ENCODE measurements at regions not wholly inside any gene's neighbourhood (a gene's known extent, or its start where the extent isn't known, plus 50 kb on each side); places are given as distances from the start of the nearest gene placed in this dataset.

- no peak overlapping the region for H3K18ac ChIP-seq (ENCODE audit: extremely low read depth, low read length)
- 80% methylated on average over 2 of the region's 2 CpGs; no CpG with 5 or more reads in 1 of the 2 experiments for WGBS, 2 experiments (ENCODE audit: extremely low coverage in 1 of 2, insufficient coverage in 1 of 2, insufficient read length in 1 of 2, insufficient replicate concordance in 2 of 2, low coverage in 1 of 2, low lambda C conversion rate in 2 of 2, missing lambda C conversion rate in 1 of 2)
- H3K4me1 ChIP-seq (replicated peaks in 1 of 4; ENCODE audit: control insufficient read depth in 3 of 4, insufficient read depth in 4 of 4, low read length in 3 of 4), result no peaks in the 10 kb centered on the region
- no peak overlapping the region for H4K8ac ChIP-seq (ENCODE audit: extremely low read depth, insufficient read depth, low read length)
- H3K4me2 ChIP-seq (ENCODE audit: insufficient read depth in 1 of 2, low read depth in 2 of 2, low read length in 2 of 2), result no peak overlapping the region
- H3K23ac ChIP-seq (ENCODE audit: insufficient read length), result no peak overlapping the region
- DNase-seq (ENCODE audit: low read depth in 1 of 2, low spot score in 2 of 2) (no peak), FAIRE-seq (no peak)
- no peak overlapping the region for H2BK120ac ChIP-seq (replicated peaks; ENCODE audit: low read depth, low read length)
- H3K79me2 ChIP-seq (ENCODE audit: control insufficient read depth in 1 of 2, insufficient read depth in 2 of 2, low read length in 2 of 2), result no peaks in the 10 kb centered on the region
- no peak overlapping the region for H4K91ac ChIP-seq (replicated peaks; ENCODE audit: insufficient read length, low read length)
- no peak overlapping the region for H3K14ac ChIP-seq (ENCODE audit: insufficient read length)
- H2BK12ac ChIP-seq (ENCODE audit: low read depth, low read length), result no peak overlapping the region
- no peaks in the 10 kb centered on the region for H3K36me3 ChIP-seq (ENCODE audit: control insufficient read depth in 2 of 4, insufficient read depth in 4 of 4, low read length in 3 of 4)
- H3K4ac ChIP-seq (replicated peaks; ENCODE audit: insufficient read length, low read depth, low read length), result no peak overlapping the region
- H3K27ac ChIP-seq (ENCODE audit: low read depth, low read length), result no peak overlapping the region
- no peak overlapping the region for H2BK20ac ChIP-seq (ENCODE audit: low read length)
- H3K79me1 ChIP-seq (ENCODE audit: low read depth, low read length), result no peaks in the 10 kb centered on the region
- TF ChIP-seq EGR1 (IDR thresholded peaks at IDR 0.05; ENCODE audit: borderline replicate concordance, low read depth, low read length) (no peak), ATF3 (IDR thresholded peaks at IDR 0.05; ENCODE audit: insufficient read depth, low read depth, low read length) (no peak)
- H3K23me2 ChIP-seq (ENCODE audit: low read depth, low read length), result no peaks in the 10 kb centered on the region
- H3K9ac ChIP-seq (replicated peaks in 1 of 4; ENCODE audit: extremely low read depth in 1 of 4, low read depth in 3 of 4, low read length in 3 of 4), result no peak overlapping the region
- H3K56ac ChIP-seq (replicated peaks; ENCODE audit: insufficient read length, low read depth, low read length), result no peak overlapping the region
- no peaks in the 10 kb centered on the region for H3K9me3 ChIP-seq (ENCODE audit: insufficient read depth in 2 of 2, low read depth in 1 of 2, low read length in 1 of 2)
- ChIA-PET POLR2A (ENCODE audit: partially characterized antibody) (no interaction called here), CTCF (ENCODE audit: partially characterized antibody) (interaction anchor here (0.6 kb wide), 1 partner anchor 166 kb away, joined by 3 read pairs; no protein-coding TSS in a partner anchor)
- H3K27me3 ChIP-seq (replicated peaks in 1 of 4; ENCODE audit: control insufficient read depth in 3 of 4, extremely low read depth in 1 of 4, insufficient read depth in 3 of 4, low read length in 3 of 4), result no peaks in the 10 kb centered on the region
- H4K5ac ChIP-seq (ENCODE audit: insufficient read length, low read depth, low read length), result no peak overlapping the region
- H2BK5ac ChIP-seq (ENCODE audit: low read depth, low read length), result no peak overlapping the region
- no peak overlapping the region for H2AFZ ChIP-seq (ENCODE audit: low read length)
- H4K20me1 ChIP-seq (replicated peaks in 1 of 2; ENCODE audit: control insufficient read depth in 1 of 2, insufficient read depth in 2 of 2, low read length in 2 of 2), result peaks cover 0 to 2% of the 10 kb centered on the region in 2 experiments
- no peak overlapping the region for H3K4me3 ChIP-seq (ENCODE audit: extremely low read depth in 1 of 4, insufficient read depth in 2 of 4, low read depth in 3 of 4, low read length in 4 of 4)
- no peak overlapping the region for H2AK5ac ChIP-seq (ENCODE audit: low read depth, low read length)
- no peak overlapping the region for H2BK15ac ChIP-seq (ENCODE audit: low read length)
Measured at GRCh38 chr12:84165998-84166571, 746.5 kb downstream of the SLC6A15 start.

Measured in H1 (cell line).